GM18499 (cell line): ENCODE measurements at regions not wholly inside any gene's neighbourhood (a gene's known extent, or its start where the extent isn't known, plus 50 kb on each side); places are given as distances from the start of the nearest gene placed in this dataset.
A peak's percentile ranks its signal among the peaks of the same experiment; 100 is the strongest.
"Not testable (repeated sequence)": the region's sequence is repeated elsewhere in the genome, so short reads cannot be mapped to it uniquely, and the experiment has no call there.

ENCODE experiments used
- ATAC-seq: cut with Tn5 transposase; IDR thresholded peaks from one replicate; pipeline ENCODE4 v1.9.1; 2021; ENCODE audit warnings: moderate number of reproducible peaks; ENCODE audit not compliant: insufficient read depth, unreplicated experiment

DNA sequence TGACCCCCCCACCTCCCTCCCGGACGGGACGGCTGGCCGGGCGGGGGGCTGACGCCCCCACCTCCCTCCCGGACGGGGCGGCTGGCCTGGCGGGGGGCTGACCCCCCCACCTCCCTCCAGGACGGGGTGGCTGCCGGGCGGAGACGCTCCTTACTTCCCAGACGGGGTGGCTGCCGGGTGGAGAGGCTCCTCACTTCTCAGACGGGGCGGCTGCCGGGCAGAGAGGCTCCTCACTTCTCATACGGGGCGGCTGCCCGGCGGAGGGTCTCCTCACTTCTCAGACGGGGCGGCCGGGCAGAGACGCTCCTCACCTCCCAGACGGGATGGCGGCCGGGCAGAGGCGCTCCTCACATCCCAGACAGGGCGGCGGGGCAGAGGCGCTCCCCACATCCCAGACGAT lies 84.7 kb downstream of the OR2B2 start:
- not testable (repeated sequence) for ATAC-seq

DNA sequence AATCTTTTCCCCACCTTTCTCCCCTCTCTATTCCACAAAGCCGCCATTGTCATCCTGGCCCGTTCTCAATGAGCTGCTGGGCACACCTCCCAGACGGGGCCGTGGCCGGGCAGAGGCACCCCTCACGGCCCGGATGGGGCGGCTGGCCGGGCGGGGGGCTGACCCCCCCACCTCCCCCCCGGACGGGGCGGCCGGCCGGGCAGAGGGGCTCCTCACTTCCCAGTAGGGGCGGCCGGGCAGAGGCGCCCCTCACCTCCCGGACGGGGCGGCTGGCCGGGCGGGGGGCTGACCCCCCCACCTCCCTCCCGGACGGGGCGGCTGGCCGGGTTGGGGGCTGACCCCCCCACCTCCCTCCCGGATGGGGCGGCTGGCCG lies 85.6 kb downstream of the OR2B2 start:
- ATAC-seq: not testable (repeated sequence)

DNA sequence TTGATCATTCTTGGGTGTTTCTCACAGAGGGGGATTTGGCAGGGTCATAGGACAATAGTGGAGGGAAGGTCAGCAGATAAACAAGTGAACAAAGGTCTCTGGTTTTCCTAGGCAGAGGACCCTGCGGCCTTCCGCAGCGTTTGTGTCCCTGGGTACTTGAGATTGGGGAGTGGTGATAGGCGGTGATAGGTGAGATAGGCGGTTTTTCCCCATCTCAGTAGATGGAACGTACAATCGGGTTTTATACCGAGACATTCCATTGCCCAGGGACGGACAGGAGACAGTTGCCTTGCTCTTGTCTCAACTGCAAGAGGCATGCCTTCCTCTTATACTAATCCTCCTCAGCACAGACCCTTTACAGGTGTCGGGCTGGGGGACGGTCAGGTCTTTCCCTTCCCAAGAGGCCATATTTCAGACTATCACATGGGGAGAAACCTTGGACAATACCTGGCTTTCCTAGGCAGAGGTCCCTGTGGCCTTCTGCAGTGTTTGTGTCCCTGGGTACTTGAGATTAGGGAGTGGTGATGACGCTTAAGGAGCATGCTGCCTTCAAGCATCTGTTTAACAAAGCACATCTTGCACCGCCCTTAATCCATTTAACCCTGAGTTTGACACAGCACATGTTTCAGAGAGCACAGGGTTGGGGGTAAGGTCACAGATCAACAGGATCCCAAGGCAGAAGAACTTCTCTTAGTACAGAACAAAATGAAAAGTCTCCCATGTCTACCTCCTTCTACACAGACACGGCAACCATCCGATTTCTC lies 86.2 kb downstream of the OR2B2 start:
- ATAC-seq: not testable (repeated sequence)

DNA sequence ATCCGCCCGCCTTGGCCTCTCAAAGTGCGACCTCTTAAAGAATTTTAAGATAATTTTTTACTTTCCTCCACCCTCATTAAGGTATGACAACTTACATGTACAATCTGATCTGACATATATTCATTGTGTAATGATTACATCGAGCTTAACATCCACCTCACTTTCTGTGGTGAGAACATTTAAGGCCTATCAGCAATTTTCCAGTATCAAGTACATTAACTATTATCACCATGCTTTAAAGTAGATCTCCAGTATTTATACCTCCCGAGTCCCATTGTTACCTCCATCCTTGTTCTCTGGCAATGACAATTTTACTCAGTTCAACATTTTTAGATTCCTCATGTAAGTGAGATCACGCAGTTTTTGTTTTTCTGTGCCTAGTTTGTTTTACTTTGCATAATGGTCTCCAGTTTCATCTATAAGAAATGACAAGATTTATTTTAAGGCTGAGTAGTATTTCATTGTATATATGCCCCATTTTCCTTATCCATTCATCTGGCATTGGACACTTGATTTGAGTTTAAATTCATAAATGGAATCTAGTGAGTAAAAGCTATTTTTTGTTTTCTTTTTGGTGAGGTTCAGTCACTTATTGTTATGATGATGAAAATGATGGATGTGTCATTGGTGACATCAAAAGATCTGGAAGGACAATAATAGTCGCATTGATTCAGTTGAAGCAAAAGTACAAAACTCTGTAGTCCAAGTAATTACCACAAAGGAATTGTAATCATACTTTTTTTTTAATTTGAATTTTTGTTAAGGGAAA lies 87.0 kb downstream of the OR2B2 start:
- no peak for ATAC-seq

DNA sequence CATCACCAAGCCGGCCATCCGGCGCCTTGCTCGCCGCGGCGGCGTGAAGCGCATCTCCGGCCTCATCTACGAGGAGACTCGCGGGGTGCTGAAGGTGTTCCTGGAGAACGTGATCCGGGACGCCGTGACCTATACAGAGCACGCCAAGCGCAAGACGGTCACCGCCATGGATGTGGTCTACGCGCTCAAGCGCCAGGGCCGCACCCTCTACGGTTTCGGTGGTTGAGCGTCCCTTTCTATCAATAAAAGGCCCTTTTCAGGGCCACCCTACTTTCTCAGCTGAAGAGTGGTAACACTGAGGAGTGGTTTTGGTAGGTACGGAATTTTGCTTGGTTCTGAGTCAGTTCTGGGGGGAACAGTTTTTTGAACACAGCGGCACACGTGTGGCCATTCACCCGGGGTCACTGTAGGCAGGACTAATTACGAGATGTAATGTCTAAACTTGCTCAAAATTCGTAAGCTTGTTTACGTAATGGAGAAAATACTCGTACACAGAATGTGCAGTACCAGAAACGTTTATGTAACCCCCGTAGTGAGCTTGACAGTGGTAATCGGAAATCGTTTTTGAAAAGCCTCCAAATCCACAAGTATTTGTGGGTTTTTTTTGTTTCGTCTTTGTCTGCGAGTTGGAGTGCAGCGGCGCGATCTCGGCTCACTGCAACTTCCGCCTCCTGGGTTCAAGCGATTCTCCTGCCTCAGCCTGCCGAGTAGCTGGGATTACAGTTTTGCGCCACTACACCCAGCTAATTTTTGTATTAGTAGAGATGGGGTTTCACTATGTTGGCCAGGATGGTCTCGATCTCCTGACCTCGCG lies 87.8 kb downstream of the OR2B2 start:
- peak; percentile 42 for ATAC-seq

DNA sequence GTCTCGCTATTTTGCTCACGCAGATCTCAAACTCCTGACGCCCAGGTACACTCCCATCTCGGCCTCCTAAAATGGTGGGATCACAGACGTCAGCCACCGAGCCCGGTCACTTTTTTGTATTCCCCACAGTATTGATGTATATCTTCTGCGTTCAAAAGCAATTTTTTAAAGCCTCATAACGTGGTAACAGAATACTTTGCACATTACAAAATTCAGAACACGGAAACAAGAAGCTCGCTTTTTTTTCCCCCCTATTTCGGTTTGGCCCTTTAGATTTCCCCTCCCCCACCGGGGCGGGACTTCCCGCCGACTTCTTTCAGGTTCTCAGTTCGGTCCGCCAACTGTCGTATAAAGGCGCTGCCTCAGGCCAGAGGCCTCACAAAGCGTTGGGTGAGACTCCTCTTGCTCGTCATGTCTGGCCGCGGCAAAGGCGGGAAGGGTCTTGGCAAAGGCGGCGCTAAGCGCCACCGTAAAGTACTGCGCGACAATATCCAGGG lies 88.4 kb downstream of the OR2B2 start:
- peak; percentile 32 for ATAC-seq

DNA sequence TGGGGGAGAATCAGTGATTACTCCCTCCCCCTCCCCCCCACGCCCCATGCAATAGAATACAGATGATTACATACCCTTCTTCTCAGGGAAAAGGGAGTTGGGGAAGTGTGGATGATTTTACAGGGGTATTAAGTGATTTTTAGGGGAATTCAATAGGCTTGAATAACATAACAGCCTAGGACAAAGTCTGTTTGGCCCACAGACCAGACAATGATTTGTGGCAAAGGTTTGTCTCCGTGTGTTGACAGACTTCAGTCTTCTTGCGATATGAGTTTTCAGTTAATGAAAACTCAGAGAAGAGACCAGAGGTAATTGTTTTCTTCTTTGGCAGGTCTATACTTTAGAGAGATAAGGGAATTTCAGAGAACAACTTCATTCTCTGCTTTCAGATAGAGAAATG lies 95.3 kb downstream of the OR2B2 start:
- no peak for ATAC-seq

DNA sequence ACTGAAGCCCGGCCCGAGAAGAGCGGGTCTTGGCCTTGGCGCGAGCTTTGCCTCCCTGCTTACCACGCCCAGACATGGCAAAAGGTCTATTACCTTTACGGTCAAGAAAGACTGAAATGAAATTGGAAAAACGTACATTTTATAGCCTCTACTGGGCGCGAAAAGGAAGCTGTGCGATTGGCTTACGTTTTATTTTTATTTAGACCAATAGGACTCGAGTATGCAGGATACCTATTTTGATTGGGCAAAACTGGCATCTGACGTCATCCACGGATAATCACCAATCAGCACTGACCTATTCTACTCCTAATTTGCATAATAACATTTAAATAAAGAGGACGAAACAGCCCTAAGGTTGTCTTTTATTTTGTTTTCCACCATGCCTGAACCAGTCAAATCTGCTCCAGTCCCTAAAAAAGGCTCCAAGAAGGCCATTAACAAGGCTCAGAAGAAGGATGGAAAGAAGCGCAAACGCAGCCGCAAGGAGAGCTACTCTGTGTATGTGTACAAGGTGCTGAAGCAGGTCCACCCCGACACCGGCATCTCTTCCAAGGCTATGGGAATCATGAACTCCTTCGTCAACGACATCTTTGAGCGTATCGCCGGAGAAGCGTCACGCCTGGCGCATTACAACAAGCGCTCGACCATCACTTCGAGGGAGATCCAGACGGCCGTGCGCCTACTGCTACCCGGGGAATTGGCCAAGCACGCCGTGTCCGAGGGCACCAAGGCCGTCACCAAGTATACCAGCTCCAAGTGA lies 97.4 kb downstream of the OR2B2 start:
- ATAC-seq: peak; percentile 60

DNA sequence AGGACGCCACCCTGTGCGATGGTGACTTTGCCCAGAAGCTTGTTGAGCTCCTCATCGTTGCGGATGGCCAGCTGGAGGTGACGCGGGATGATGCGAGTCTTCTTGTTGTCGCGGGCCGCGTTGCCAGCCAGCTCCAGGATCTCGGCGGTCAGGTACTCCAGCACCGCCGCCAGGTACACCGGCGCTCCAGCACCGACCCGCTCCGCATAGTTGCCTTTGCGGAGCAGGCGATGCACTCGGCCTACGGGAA lies 97.9 kb downstream of the OR2B2 start:
- not testable (repeated sequence) for ATAC-seq

DNA sequence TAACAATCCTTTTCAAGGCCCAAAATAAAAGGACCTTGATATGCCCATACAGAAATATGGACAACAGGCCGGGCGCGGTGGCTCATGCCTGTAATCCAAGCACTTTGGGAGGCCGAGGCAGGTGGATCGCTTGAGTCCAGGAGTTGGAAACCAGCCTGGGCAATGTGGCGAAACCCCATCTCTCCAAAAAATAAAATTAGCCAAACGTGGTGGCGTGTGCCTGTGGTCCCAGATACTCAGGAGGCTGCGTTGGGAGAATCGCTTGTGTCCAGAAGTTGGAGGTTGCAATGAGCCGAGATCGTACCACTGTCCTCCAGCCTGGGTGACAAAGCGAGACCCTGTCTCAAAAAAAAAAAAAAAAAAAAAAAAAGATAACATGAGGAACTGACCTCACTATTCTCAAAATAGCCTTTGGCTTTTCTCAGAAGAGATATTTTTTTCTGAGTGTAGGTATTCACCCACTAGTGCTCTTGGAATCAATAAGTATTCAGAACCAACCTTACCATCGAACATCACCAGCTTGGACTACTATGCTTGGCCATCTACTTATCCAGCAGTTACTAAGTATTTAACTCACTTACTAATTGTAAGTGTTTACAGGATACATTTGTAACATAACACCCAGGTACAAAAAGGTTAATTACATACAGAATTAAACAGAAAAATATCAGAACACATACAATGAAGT lies 99.2 kb downstream of the OR2B2 start:
- ATAC-seq: no peak

DNA sequence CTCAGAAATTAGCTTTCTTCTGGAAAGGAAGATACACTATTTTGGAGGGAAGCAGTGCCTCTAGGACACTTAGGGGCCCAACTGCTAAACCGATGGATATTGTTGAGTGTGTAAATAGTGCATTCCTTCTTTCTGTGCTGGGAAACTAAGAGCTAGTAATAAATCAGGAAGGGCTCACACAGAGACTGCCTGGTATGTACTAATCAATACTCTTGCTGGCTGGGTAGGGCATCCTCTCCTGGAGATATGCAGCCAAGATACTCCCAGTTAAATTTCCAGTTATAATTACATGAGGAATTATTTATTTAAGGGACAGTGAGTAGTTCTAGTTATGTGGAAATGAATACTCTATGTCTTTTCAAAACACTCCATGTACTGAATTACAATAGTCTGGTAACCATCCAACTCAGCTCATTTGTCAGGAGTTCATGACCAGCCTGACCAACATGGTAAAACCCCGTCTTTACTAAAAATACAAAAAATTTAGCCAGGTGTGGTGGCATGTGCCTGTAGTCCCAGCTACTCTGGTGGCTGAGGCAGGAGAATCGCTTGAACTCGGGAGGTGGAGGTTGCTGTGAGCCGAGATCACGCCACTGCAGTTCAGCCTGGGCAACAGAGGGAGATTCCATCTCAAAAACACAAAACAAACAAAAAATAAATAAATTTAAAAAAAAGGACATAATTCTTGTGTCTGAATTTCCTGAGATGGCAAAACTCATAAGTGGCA lies 100.0 kb downstream of the OR2B2 start:
- no peak for ATAC-seq

DNA sequence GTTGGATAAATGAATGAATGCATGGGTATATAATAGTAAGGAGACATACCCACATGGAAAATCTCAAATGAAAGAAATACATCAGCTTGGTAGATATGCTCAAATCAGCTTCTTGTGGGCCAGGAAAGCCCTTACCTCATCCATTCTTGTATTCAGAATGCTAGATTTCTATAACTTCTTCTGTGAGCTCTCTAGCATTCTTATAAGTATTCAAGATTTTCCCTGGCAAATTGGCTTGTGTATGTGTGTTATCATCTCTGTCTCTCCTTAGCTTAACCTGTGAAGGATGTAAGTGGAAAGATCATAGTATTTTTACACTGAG lies 100.8 kb downstream of the OR2B2 start:
- no peak for ATAC-seq

DNA sequence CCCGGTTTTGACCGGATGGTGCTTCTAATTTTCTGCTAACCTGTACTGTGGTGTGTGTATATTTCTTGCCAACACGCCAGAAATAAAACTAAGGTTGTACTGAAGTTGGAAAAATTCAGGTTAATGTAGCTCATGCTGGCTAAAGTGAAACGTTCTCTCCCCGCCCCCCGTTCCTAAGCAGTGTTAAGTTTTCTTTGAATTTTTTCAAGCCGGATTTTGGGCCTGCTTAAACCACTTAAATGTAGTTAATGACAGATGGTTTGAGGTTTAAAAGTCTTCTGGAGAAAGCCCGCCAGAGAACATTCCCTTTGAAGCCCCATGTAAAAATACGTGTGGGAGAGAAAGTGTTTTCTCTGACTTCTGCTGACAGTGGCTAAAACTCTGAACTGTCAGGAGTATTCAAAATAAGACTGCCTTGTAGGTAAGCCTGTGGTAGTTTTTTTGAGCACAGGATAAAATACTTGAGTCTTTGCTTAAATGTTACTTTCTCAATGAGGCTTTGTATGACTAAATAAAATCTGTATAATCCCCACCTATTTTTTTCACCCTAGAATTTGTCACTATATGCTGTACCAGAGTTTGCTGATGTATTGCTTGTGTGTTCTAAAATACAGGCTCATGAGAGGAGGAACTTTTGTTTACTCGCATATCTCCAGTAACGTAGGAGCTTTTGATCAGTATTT lies 101.3 kb downstream of the OR2B2 start:
- ATAC-seq: no peak

DNA sequence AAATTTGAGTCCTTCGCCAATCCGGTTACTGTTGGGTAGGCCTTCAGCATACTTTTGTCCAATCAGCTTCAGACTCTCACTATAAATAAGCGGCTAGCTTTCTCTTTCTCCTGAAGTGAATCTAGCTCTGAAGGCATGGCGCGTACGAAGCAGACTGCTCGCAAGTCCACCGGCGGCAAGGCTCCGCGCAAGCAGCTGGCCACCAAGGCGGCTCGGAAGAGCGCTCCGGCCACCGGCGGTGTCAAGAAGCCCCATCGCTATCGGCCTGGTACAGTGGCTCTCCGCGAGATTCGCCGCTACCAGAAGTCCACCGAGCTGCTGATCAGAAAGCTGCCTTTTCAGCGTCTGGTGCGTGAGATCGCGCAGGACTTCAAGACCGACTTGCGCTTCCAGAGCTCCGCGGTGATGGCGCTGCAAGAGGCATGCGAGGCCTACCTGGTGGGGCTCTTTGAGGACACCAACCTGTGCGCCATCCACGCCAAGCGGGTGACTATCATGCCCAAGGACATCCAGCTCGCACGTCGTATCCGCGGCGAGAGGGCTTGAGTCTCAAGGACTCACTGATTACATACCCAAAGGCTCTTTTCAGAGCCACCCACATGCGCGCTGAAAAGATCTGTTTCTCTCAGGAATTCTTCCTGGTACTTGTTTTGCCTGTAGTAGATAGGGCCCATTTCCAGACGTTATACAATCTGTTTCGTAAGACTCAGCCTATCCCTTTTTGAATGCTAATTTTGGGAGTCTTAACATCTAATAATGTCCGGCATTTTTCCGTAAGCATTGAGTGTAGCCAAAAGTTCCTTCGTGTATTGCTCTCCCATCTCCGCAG lies 102.0 kb downstream of the OR2B2 start:
- no peak for ATAC-seq

DNA sequence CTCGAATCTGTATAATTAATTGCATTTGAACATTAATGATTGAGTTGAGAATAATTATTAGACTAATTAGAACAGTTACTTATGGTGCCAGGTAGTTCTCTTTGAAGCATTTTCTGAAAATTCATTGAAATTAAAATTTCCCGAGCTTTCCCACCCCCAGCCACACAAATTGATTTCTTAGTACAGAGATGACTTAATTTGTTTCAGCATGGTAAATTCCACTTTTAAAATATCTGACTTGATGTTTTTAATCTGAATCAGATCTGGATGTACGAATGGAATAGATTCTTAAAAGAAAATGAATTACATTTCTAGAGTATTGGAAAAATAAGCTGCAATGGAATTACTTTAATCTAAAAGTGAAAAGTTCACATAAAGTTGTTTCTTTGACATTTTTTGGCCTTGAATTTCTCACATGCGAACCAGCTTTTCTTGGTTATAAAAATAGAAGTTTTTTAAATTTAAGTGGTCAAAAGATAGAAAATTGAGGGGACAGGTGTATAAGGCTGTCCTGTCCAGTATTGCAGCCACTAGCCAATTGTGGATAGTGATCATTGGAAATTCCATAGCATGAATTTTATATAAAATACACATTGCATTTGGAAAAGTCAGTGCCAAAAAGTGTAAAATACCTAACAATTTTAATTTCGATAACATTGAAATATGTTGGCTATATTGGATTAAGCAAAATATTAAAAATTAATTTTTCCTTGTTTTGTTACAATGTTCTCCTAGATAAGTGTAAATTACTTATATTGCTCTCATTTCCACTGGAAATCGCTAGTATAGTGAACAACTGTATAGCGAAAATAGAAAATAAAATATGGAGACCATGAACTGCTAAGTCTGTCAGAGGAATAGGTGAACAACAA lies 102.9 kb downstream of the OR2B2 start:
- no peak for ATAC-seq

DNA sequence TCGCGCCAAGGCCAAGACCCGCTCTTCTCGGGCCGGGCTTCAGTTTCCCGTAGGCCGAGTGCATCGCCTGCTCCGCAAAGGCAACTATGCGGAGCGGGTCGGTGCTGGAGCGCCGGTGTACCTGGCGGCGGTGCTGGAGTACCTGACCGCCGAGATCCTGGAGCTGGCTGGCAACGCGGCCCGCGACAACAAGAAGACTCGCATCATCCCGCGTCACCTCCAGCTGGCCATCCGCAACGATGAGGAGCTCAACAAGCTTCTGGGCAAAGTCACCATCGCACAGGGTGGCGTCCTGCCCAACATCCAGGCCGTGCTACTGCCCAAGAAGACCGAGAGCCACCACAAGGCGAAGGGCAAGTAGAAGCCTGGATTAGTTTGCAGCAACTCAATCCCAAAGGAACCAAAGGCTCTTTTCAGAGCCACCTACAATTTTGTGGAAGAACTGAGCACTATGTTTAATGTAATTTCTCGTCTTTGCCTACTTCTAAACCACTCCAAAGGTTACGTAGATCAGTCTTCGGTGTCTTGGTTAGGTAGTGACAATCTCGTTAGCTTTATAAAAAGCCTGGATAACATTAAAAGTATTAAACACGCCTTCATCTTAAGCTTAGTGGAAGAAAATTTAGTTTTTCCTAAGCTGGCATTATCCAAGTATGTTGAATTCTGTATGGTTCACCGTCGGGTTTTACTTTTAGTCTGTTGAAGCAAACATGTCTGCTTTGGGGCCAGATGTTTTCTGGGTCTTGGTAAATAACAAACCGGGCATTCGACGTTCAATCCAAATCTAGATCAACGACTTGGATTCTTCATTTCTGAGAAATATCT lies 103.7 kb downstream of the OR2B2 start:
- not testable (repeated sequence) for ATAC-seq
